Sigmoid colon (tissue), 4 donors: ENCODE measurements at regions not wholly inside any gene's neighbourhood (a gene's known extent, or its start where the extent isn't known, plus 50 kb on each side); places are given as distances from the start of the nearest gene placed in this dataset.

ENCODE experiments used
- EP300 ChIP-seq, 4 donors: sonication (generic); formaldehyde crosslinking; IDR thresholded peaks; one replicate each; pipeline ENCODE4 v1.6.1; 2017; ENCODE audit warnings: antibody characterized with exemption in 4 of 4
- TF ChIP-seq, protein P1 (sequence below), 4 experiments: fragments of 450-650 bp in 3 of 4; fragments of 200-600 bp in 1 of 4; IDR thresholded peaks; one replicate each; pipeline ENCODE4 v1.5.1; 2016 to 2019; ENCODE audit warnings: antibody characterized with exemption in 4 of 4, mild to moderate bottlenecking in 3 of 4, moderate library complexity in 2 of 4

DNA sequence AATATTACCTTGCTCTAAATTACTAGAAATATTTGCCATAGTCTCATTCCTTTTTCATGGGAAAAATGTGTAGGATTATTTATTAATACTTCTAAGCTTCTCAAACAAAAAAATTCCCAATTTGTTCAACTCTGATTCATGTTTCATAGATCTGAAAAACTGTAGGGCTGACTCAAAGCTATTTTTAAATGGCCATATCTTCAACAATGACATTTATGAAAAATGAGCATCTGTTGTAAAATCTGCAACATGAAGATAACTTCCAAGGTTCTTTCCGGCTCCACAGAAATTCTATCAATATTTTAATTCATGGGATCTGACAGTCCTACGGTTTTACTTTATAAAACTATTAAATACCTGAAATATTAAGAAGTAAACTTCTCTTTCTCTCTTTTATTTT is 192.7 kb upstream of the KCNJ16 start:
- TF ChIP-seq, protein P1, sequence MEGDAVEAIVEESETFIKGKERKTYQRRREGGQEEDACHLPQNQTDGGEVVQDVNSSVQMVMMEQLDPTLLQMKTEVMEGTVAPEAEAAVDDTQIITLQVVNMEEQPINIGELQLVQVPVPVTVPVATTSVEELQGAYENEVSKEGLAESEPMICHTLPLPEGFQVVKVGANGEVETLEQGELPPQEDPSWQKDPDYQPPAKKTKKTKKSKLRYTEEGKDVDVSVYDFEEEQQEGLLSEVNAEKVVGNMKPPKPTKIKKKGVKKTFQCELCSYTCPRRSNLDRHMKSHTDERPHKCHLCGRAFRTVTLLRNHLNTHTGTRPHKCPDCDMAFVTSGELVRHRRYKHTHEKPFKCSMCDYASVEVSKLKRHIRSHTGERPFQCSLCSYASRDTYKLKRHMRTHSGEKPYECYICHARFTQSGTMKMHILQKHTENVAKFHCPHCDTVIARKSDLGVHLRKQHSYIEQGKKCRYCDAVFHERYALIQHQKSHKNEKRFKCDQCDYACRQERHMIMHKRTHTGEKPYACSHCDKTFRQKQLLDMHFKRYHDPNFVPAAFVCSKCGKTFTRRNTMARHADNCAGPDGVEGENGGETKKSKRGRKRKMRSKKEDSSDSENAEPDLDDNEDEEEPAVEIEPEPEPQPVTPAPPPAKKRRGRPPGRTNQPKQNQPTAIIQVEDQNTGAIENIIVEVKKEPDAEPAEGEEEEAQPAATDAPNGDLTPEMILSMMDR (IDR thresholded peaks at IDR 0.05), result no peak
- TF ChIP-seq EP300 (IDR thresholded peaks at IDR 0.05), result no peak
